ENCODE measurements at regions not wholly inside any gene's neighbourhood (a gene's known extent, or its start where the extent isn't known, plus 50 kb on each side); places are given as distances from the start of the nearest gene placed in this dataset.

GRCh38 chr15:95981209-95981608 is 349.3 kb upstream of the NR2F2 start:
- H3K27me3 ChIP-seq (ENCODE audit: control insufficient read depth in 1 of 2, insufficient read depth in 2 of 2, low read length in 2 of 2) = no peaks in the 10 kb centered on the region
- H3K9me3 ChIP-seq (ENCODE audit: control insufficient read depth in 2 of 2, low read length in 2 of 2) = no peaks in the 10 kb centered on the region
- H3K36me3 ChIP-seq (ENCODE audit: control insufficient read depth in 2 of 2, insufficient read depth in 2 of 2, low read length in 2 of 2) = no peaks in the 10 kb centered on the region
- H3K4me1 ChIP-seq (ENCODE audit: control insufficient read depth, insufficient read depth, low read length) = no peaks in the 10 kb centered on the region
- H3K4me3 ChIP-seq (ENCODE audit: low read length in 2 of 2) = no peak overlapping the region
- H3K27ac ChIP-seq (ENCODE audit: low read length) = no peak overlapping the region
- H3K9ac ChIP-seq (ENCODE audit: low read length in 2 of 2) = no peak overlapping the region

GRCh38 chr15:95987299-95987698 is 343.2 kb upstream of the NR2F2 start:
- no peaks in the 10 kb centered on the region for H3K4me1 ChIP-seq (ENCODE audit: control insufficient read depth, insufficient read depth, low read length)
- no peak overlapping the region for H3K4me3 ChIP-seq (ENCODE audit: low read length in 2 of 2)
- H3K27ac ChIP-seq (ENCODE audit: low read length) = no peak overlapping the region
- H3K9ac ChIP-seq (ENCODE audit: low read length in 2 of 2) = no peak overlapping the region
- no peaks in the 10 kb centered on the region for H3K9me3 ChIP-seq (ENCODE audit: control insufficient read depth in 2 of 2, low read length in 2 of 2)
- H3K36me3 ChIP-seq (ENCODE audit: control insufficient read depth in 2 of 2, insufficient read depth in 2 of 2, low read length in 2 of 2) = no peaks in the 10 kb centered on the region
- no peaks in the 10 kb centered on the region for H3K27me3 ChIP-seq (ENCODE audit: control insufficient read depth in 1 of 2, insufficient read depth in 2 of 2, low read length in 2 of 2)

GRCh38 chr15:95987886-95988573 is 342.5 kb upstream of the NR2F2 start:
- Histone ChIP-seq H3K36me3 (ENCODE audit: control insufficient read depth in 2 of 2, insufficient read depth in 2 of 2, low read length in 2 of 2) (no peaks in the 10 kb centered on the region), H3K4me1 (ENCODE audit: control insufficient read depth, insufficient read depth, low read length) (no peaks in the 10 kb centered on the region), H3K27ac (ENCODE audit: low read length) (no peak overlapping the region), H3K9ac (ENCODE audit: low read length in 2 of 2) (no peak overlapping the region), H3K9me3 (ENCODE audit: control insufficient read depth in 2 of 2, low read length in 2 of 2) (no peaks in the 10 kb centered on the region), H3K4me3 (ENCODE audit: low read length in 2 of 2) (no peak overlapping the region), H3K27me3 (ENCODE audit: control insufficient read depth in 1 of 2, insufficient read depth in 2 of 2, low read length in 2 of 2) (no peaks in the 10 kb centered on the region)

GRCh38 chr15:95988574-95988887 is 342.0 kb upstream of the NR2F2 start:
- Histone ChIP-seq H3K4me1 (ENCODE audit: control insufficient read depth, insufficient read depth, low read length) (no peaks in the 10 kb centered on the region), H3K27me3 (ENCODE audit: control insufficient read depth in 1 of 2, insufficient read depth in 2 of 2, low read length in 2 of 2) (no peaks in the 10 kb centered on the region), H3K9ac (ENCODE audit: low read length in 2 of 2) (no peak overlapping the region), H3K4me3 (ENCODE audit: low read length in 2 of 2) (no peak overlapping the region), H3K36me3 (ENCODE audit: control insufficient read depth in 2 of 2, insufficient read depth in 2 of 2, low read length in 2 of 2) (no peaks in the 10 kb centered on the region), H3K9me3 (ENCODE audit: control insufficient read depth in 2 of 2, low read length in 2 of 2) (no peaks in the 10 kb centered on the region), H3K27ac (ENCODE audit: low read length) (no peak overlapping the region)

- Histone ChIP-seq H3K27me3 (ENCODE audit: control insufficient read depth in 1 of 2, insufficient read depth in 2 of 2, low read length in 2 of 2) (no peaks in the 10 kb centered on the region), H3K27ac (ENCODE audit: low read length) (no peak overlapping the region), H3K9me3 (ENCODE audit: control insufficient read depth in 2 of 2, low read length in 2 of 2) (no peaks in the 10 kb centered on the region), H3K36me3 (ENCODE audit: control insufficient read depth in 2 of 2, insufficient read depth in 2 of 2, low read length in 2 of 2) (no peaks in the 10 kb centered on the region), H3K4me3 (ENCODE audit: low read length in 2 of 2) (no peak overlapping the region), H3K9ac (ENCODE audit: low read length in 2 of 2) (no peak overlapping the region), H3K4me1 (ENCODE audit: control insufficient read depth, insufficient read depth, low read length) (no peaks in the 10 kb centered on the region)
Measured at GRCh38 chr15:95989392-95989791, 341.1 kb upstream of the NR2F2 start.

GRCh38 chr15:95990833-95991232 is 339.7 kb upstream of the NR2F2 start:
- Histone ChIP-seq H3K27me3 (ENCODE audit: control insufficient read depth in 1 of 2, insufficient read depth in 2 of 2, low read length in 2 of 2) (no peaks in the 10 kb centered on the region), H3K27ac (ENCODE audit: low read length) (no peak overlapping the region), H3K4me3 (ENCODE audit: low read length in 2 of 2) (no peak overlapping the region), H3K36me3 (ENCODE audit: control insufficient read depth in 2 of 2, insufficient read depth in 2 of 2, low read length in 2 of 2) (no peaks in the 10 kb centered on the region), H3K9me3 (ENCODE audit: control insufficient read depth in 2 of 2, low read length in 2 of 2) (no peaks in the 10 kb centered on the region), H3K4me1 (ENCODE audit: control insufficient read depth, insufficient read depth, low read length) (peaks cover 9% of the 10 kb centered on the region), H3K9ac (ENCODE audit: low read length in 2 of 2) (no peak overlapping the region)

- H3K9me3 ChIP-seq (ENCODE audit: control insufficient read depth in 2 of 2, low read length in 2 of 2) = no peaks in the 10 kb centered on the region
- H3K36me3 ChIP-seq (ENCODE audit: control insufficient read depth in 2 of 2, insufficient read depth in 2 of 2, low read length in 2 of 2) = no peaks in the 10 kb centered on the region
- H3K27me3 ChIP-seq (ENCODE audit: control insufficient read depth in 1 of 2, insufficient read depth in 2 of 2, low read length in 2 of 2) = no peaks in the 10 kb centered on the region
Measured at GRCh38 chr15:95994418-95994817, 336.1 kb upstream of the NR2F2 start.

GRCh38 chr15:95995375-95996168 is 334.9 kb upstream of the NR2F2 start:
- no peak overlapping the region for H3K9ac ChIP-seq (ENCODE audit: low read length in 2 of 2)
- H3K27me3 ChIP-seq (ENCODE audit: control insufficient read depth in 1 of 2, insufficient read depth in 2 of 2, low read length in 2 of 2) = no peaks in the 10 kb centered on the region
- H3K27ac ChIP-seq (ENCODE audit: low read length) = no peak overlapping the region
- H3K4me1 ChIP-seq (ENCODE audit: control insufficient read depth, insufficient read depth, low read length) = peaks cover 9% of the 10 kb centered on the region
- H3K36me3 ChIP-seq (ENCODE audit: control insufficient read depth in 2 of 2, insufficient read depth in 2 of 2, low read length in 2 of 2) = no peaks in the 10 kb centered on the region
- no peak overlapping the region for H3K4me3 ChIP-seq (ENCODE audit: low read length in 2 of 2)
- no peaks in the 10 kb centered on the region for H3K9me3 ChIP-seq (ENCODE audit: control insufficient read depth in 2 of 2, low read length in 2 of 2)

More at GRCh38 chr15:95994418-95994817, 336.1 kb upstream of the NR2F2 start:
- Histone ChIP-seq H3K27ac (ENCODE audit: low read length) (no peak overlapping the region), H3K4me1 (ENCODE audit: control insufficient read depth, insufficient read depth, low read length) (peaks cover 9% of the 10 kb centered on the region), H3K9ac (ENCODE audit: low read length in 2 of 2) (no peak overlapping the region), H3K4me3 (ENCODE audit: low read length in 2 of 2) (no peak overlapping the region)

- Histone ChIP-seq H3K36me3 (ENCODE audit: control insufficient read depth in 2 of 2, insufficient read depth in 2 of 2, low read length in 2 of 2) (no peaks in the 10 kb centered on the region), H3K27me3 (ENCODE audit: control insufficient read depth in 1 of 2, insufficient read depth in 2 of 2, low read length in 2 of 2) (no peaks in the 10 kb centered on the region), H3K27ac (ENCODE audit: low read length) (no peak overlapping the region), H3K9me3 (ENCODE audit: control insufficient read depth in 2 of 2, low read length in 2 of 2) (no peaks in the 10 kb centered on the region), H3K4me1 (ENCODE audit: control insufficient read depth, insufficient read depth, low read length) (peaks cover 9% of the 10 kb centered on the region), H3K9ac (ENCODE audit: low read length in 2 of 2) (no peak overlapping the region), H3K4me3 (ENCODE audit: low read length in 2 of 2) (no peak overlapping the region)
Measured at GRCh38 chr15:95996494-95996893, 334.0 kb upstream of the NR2F2 start.

GRCh38 chr15:95998935-95999334 is 331.6 kb upstream of the NR2F2 start:
- no peaks in the 10 kb centered on the region for H3K27me3 ChIP-seq (ENCODE audit: control insufficient read depth in 1 of 2, insufficient read depth in 2 of 2, low read length in 2 of 2)
- H3K36me3 ChIP-seq (ENCODE audit: control insufficient read depth in 2 of 2, insufficient read depth in 2 of 2, low read length in 2 of 2) = no peaks in the 10 kb centered on the region
- H3K4me3 ChIP-seq (ENCODE audit: low read length in 2 of 2) = no peak overlapping the region
- peaks cover 9% of the 10 kb centered on the region for H3K4me1 ChIP-seq (ENCODE audit: control insufficient read depth, insufficient read depth, low read length)
- no peaks in the 10 kb centered on the region for H3K9me3 ChIP-seq (ENCODE audit: control insufficient read depth in 2 of 2, low read length in 2 of 2)
- no peak overlapping the region for H3K27ac ChIP-seq (ENCODE audit: low read length)
- no peak overlapping the region for H3K9ac ChIP-seq (ENCODE audit: low read length in 2 of 2)
